Right lung (tissue), 2 donors: ENCODE measurements at regions not wholly inside any gene's neighbourhood (a gene's known extent, or its start where the extent isn't known, plus 50 kb on each side); places are given as distances from the start of the nearest gene placed in this dataset.
"Not testable (repeated sequence)": the region's sequence is repeated elsewhere in the genome, so short reads cannot be mapped to it uniquely, and the experiment has no call there.

Source experiments
- DNase-seq, 2 donors: peaks; one replicate each; pipeline ENCODE4 v3.0.0-alpha.2; 2013

- no peak for DNase-seq
These were observed 95.5 kb upstream of the TBX5 start for GRCh38 chr12:114501474-114501807.

GRCh38 chr12:114500775-114501473, 95.0 kb upstream of the TBX5 start:
- no peak for DNase-seq

DNA sequence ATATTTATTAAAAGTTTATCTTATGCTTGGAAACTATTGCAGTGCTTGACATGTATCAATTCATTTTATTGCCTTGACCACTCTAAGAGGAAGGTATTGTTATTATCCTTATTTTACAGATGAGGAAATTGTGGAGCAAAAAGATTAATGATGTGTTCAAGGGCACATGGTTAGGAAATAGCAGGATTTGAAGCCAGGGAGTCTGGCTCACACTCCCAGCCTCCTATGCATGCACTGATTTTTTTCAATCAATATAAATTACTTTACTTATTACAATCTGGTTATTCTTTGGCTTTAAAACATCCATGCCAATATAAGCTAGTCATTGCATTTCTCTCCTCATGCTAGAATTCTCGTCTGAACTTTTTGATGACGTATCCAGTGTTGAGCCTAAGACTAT, 94.2 kb upstream of the TBX5 start:
- DNase-seq = no peak

DNA sequence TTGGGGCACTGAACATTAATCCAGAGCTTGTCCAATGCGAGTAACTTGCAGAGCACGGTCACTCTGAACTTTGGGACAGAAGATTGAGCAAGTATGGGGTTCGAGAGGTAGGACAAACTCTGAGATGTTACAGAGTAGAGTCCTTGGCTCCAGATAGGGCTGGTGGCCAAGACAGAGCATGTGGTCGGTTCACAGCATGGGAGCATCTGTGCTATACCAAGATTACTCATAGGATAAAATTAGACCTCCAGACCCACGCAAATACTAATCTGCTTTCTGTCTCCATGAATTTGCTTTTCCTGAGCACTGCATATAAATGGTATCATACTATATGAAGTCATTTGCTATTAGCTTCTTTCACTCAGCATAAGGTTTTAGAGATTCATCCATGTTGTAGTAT, 93.4 kb upstream of the TBX5 start:
- no peak for DNase-seq

DNA sequence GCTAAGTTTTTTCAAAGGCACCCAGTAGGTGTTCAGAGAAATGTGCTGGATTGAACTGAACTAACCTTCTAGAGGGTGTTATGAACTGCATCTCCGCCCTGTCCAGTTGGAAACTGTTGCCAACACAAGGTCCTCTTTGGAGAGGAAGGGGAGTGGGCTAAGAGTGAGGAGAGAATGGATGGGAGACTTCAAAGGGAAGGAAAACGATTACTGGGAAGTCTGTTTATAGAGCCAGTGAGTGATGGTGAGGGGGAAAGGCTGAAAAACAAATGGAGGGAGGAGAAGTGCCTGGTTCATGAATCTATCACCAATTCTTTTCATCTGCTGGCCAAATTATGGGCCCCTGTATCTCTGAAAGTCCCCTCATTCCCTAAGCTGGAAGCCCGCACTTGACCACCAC, 86.0 kb upstream of the TBX5 start:
- DNase-seq = peak in 1 of 2 donors; percentile 70

- DNase-seq = not testable (repeated sequence)
These were observed 79.0 kb upstream of the TBX5 start for GRCh38 chr12:114484822-114485459.

DNA sequence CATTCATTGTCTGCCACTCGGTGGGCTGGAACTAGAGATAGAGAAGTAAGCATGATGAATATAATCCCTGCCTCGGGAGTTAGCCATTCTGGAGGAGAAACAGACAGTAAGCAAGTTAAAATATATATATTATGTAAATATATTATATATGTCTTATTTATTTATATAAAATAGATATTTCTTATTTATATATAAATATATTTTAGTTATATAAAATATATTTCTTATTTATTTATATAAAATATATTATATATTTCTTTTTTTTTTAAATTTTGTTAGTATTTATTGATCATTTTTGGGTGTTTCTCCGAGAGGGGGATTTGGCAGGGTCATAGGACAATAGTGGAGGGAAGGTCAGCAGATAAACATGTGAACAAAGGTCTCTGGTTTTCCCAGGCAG, 78.1 kb upstream of the TBX5 start:
- no peak for DNase-seq

GRCh38 chr12:114481200-114481535, 75.2 kb upstream of the TBX5 start:
- DNase-seq = no peak

- DNase-seq = peak; percentile 58 to 68
These were observed 74.6 kb upstream of the TBX5 start for GRCh38 chr12:114480337-114481199.

DNA sequence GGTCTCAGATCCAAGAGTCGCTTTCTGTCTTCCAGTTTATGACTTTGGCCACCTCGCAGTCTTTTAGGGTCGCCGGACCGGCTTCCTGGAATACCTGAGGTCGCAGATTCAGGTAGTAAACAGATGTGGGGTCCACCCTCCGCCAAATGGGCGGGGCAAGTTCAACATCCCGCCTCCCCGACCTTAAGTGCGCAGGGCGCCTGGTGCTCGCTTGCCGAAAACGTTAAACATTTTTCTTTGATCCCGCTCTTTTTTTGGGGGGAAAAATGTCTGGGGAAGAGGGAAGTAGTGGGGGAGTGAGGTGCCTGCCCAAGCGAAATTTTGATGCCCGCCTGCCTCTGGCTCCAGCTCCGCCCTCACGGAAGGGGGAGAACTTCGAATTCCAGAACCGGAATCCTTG, 73.9 kb upstream of the TBX5 start:
- peak in 1 of 2 donors; percentile 47 for DNase-seq

GRCh38 chr12:114478865-114479264, 72.9 kb upstream of the TBX5 start:
- DNase-seq = no peak

DNA sequence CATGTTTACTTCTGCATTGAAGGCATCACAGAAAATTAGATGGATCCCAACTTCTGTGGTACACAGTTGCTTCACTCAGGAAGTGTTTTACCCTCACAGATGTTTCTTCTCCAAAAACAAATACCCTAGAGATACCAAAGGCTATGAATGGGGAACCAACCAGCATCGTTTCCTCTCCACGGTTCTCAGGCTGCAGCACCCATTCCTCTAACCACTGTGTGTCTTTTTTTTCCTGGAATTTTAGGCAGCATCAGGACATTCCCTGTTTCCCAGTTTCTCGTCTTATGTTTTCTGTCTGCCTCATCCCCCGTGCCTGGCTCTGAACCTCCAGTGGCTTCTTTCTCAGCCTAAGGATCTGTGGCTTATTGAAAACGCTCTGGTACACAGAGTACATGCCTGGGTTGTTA, 72.0 kb upstream of the TBX5 start:
- DNase-seq = peak; percentile 68 to 81

DNA sequence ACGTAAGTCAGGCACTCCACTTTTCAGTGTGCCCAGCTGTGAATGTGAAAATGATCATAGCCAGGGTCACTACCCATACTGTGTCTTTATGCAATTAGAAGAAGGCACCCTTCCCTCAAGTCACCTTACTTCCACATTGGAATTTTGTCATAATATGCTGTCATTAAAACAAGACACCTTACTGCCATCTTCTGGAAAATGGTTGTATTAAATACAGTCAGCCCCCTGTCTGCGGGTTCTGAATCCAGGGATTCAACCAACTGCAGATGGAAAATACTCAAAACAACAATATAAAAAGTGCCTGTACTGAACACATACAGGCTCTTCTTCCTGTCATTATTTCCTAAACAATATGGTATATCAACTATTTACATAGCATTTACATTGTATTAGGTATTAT, 70.2 kb upstream of the TBX5 start:
- peak in 1 of 2 donors; percentile 51 for DNase-seq

DNA sequence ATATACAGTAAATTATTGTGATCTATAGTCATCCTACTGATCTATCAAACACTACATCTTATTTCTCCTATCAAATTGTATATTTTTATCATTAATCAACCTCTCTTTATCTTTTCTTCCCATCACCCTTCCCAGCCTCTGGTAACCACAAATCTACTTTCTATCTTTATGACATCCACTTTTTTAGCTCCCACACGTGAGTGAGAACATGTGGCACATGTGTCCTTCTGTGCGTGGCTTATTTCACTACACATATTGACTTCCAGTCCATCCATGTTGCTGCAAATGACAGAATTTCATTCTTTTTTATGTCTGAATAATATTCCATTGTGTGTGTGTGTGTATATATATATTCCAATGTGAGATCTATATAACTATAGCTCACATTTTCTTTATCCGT, 67.8 kb upstream of the TBX5 start:
- DNase-seq = no peak

GRCh38 chr12:114473018-114473417, 67.1 kb upstream of the TBX5 start:
- no peak for DNase-seq

- no peak for DNase-seq
These were observed 51.7 kb upstream of the TBX5 start for GRCh38 chr12:114457620-114458019.
